ENCODE measurements at regions not wholly inside any gene's neighbourhood (a gene's known extent, or its start where the extent isn't known, plus 50 kb on each side); places are given as distances from the start of the nearest gene placed in this dataset.

GRCh38 chr3:99499235-99500158 lies 138.9 kb upstream of the COL8A1 start:
- peak; percentile 70 for DNase-seq

- DNase-seq = peak; percentile 57
These were observed 139.7 kb upstream of the COL8A1 start for GRCh38 chr3:99498550-99499234.

DNA sequence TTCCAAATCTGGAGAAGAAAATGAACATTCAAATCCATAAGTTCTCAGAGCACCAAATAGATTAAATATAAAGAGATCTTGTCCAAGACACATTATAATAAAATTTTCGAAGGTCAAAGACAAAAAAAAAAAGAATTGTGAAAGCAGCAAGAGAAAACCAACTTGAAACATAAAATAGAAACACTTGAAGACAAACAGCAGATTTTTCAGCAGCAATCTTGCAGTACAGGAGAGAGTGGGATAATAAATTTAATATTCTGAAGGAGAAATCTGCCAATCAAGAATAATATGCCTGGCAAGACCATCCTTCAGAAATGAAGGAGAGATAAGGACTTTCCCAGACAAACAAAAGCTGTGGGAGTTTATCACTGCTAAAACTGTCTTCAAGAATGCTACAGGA lies 150.5 kb upstream of the COL8A1 start:
- no peak for DNase-seq

DNA sequence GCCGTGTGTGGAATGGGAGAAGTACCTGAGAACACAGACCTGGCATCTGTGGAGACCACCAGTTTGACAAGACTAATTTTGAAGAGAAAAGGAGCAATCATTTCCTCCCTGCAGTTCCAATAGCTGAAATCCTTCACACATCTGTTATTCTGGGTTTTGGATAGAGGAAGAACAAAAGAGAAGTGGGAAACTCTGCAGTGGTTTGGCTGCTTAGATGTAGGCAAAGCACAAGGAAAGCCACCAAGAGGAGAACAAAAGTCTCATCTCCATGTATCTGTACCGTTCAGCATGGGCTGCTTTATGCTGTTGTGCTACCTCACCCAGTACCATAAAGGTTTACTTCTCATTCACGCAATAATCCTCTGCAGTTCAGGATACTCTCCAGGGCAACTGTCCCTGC lies 153.1 kb upstream of the COL8A1 start:
- DNase-seq = no peak

DNA sequence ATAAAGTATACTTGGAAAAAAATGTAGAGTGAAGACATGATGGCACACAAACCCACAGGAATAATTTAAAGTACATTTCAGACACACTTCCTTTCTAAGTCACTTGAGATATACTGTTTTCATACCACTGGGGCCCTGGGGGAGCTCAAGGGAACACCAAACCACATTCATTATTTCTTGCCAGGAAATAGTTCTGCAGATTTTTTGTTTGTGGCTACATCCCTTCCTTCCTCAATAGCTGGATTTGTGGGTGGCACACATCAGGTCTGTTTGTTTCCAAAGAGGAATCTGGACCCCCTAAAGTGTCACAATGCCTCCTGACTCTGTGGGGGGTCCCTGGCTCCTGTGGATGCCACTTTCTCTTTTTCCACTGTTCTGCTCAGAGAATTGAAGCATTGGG lies 153.5 kb upstream of the COL8A1 start:
- peak; percentile 88 for DNase-seq

DNA sequence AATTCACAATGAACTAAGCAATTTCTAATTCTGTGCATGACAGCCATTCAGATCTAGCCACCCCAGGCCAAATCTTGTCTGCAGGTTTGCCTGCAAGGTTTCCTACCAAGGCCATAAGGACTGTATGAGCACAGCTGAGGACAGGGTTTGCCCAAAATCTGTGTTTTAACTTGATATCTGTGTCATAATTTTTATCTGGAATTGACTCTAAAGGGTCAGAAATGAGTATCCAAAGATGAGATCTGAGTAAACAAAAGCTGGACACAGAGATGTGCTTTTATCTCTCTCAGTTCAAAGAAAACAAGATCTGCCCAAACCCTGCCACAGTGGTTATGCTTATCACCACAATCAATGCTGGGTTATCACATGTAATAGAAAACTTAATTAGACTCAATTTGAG lies 154.6 kb upstream of the COL8A1 start:
- no peak for DNase-seq

DNA sequence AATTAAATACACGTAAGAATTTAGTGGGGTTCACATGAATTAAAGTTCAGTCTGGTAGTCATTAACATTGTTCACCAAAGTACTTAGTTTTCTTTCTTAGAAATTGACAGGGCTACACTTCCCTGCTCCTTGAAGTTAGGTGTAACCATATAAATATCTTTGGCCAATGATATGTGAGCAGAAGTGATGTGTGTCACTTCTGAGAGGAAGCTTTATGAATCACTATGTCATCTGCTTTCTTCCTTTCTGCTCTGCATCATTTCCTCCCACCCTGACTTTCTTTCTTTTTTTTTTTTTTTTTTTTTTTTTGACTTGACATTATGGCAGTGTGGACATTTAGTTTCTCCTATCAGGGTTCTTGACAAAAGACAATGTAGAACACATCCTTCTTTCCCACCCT lies 156.2 kb upstream of the COL8A1 start:
- no peak for DNase-seq

DNA sequence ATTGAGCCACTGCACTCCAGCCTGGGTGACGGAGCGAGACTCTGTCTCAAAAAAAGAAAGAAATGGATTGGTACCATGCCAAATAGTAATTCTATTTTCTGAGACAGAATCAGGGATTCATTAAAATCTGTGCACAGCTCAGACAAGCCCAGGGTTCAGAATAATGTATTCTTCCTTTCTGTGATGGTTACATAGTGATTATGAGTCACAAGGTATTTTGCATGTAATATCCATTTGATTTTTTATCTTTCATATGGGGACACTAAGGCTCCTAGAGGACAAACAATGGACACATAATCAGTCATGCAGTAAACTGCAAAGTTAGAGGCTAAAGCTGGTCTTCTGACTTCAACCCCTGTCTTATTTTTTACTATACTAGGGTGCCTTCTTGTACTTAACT lies 156.8 kb upstream of the COL8A1 start:
- DNase-seq = no peak

DNA sequence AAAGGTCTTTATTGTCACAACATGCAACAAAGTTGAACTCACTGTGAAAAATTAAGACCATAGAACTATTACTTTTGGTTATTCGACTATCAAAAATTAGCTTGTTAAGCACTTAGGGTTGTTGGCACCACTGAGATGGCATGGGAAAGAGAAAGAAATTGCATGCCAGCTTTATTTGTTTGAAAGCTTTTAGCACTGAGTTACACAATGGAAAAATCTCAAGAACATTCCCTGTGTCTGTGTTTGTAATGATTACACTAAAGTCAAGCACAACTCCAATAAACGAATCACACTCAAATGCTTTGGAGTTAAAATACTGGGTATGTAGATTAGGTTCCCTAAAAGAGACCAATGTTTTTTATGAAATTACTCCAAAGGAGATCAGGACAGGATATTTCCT lies 158.6 kb upstream of the COL8A1 start:
- DNase-seq = no peak

DNA sequence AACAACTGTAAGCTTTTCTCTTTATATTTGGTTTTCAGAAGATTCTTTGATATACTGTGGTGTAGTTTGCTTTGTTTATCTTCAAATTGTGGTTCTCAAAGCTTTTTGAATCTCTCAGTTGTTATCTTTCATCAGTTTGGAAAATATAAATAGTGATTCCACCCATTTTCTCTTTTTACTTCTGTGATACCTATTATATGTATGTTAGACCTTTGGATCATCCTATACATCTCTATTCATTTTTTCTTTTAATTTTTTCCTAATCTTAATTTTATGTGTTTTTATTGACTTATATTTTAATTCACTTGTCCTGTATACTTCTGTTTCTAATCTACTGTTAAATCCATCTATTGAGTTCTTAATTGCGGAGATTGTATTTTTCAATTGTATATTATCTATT lies 160.7 kb upstream of the COL8A1 start:
- DNase-seq = no peak

- peak; percentile 56 for DNase-seq
These were observed 163.2 kb upstream of the COL8A1 start for GRCh38 chr3:99475229-99475628.

- no peak for DNase-seq
These were observed 163.6 kb upstream of the COL8A1 start for GRCh38 chr3:99474776-99475175.

DNA sequence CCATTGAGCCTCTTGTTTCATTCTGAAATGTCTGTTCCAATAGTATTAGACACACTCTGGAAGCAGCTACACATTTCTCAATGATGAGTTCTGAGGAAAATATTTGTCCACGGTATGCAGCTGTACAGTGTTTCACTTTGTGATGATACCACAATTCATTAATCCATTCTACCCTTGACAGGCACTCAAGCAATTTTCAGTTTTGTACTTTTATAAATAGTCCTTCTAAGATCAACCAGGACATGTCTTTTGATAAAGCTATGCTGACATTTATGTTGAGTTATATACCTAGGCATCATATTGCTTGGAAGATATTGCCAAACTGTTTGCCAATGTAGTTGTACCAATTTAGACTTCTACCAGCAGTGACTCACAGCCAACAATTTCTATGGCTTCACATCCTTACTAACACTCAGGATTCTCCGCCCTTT lies 165.1 kb upstream of the COL8A1 start:
- DNase-seq = peak; percentile 89

- DNase-seq = peak; percentile 24
These were observed 166.0 kb upstream of the COL8A1 start for GRCh38 chr3:99472385-99472784.

GRCh38 chr3:99471353-99472323 lies 166.8 kb upstream of the COL8A1 start:
- DNase-seq = no peak

DNA sequence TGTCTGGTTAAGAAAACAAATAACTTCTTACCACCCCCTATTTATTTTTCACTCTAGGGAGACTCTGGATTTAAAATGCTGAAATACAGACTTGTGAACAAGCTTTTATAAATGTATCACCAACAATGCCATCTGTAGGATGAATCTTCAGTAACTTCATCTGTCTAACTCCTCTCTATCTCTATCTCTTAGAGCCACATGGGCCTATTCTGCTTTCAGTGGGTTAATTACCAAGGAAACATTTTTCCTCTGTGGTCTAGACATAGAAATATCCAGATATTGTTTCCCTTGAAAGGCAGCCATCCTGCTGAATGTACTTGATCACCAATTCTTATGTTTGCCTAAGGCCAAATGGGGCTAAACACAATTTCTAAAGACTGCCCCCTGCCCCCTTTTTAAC lies 167.6 kb upstream of the COL8A1 start:
- peak; percentile 19 for DNase-seq

DNA sequence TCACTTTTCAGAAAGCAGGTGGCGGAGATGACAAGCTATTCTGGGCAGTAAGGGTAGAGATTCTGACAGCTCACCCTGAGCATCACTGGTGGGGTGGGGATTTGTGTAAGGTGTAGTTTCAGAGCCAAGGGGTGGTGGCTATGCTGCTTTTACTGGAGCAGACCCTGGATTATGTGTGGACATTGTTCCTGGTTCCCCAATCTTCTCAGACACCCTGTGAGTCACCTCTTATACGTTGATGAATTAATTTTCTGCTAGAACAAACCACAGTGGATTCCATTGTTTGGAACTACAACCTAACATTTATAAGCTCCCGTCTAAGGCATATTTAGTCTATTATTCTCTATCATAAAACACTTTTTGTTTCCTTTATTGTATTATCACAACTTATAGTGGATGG lies 169.5 kb upstream of the COL8A1 start:
- peak; percentile 26 for DNase-seq

- no peak for DNase-seq
These were observed 171.0 kb upstream of the COL8A1 start for GRCh38 chr3:99467420-99467819.

DNA sequence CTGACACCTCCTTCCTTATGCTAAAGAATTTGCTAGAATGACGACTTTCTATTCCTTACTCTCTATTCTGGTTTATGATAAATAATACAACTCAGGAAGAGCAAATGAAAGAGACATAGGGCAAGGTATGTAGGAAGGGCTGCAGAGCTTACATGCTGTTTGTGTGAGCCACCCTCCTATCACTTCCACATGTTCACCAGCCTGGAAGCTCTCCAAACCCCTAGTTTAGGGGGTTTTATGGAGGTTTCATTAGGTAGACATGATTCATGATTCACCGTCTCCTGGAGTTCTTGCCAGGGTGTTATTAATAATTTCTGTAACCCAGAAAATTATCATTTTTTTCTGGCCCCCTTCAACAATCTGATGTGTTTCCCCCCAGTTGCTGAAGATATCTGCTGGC lies 172.1 kb upstream of the COL8A1 start:
- DNase-seq = peak; percentile 62

DNA sequence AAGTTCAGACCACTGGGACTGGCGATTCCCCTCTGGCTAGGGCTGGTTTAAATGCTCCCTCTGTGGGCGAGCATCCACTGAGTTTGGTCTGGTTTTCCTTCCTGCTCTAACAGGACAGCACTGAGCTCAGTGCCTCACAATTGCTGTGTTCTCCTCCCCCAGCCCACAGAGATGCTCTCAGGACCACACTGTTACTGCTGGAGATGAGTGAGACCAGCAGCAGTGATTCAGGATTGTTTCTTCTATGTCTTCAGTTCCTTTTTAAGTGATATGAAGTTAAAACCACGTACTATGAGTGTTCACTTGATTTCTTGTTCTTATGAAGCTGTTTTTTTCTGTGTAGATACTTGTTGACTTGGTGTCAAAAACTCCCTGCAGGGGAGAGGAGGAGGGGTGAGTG lies 180.4 kb upstream of the COL8A1 start:
- DNase-seq = no peak

GRCh38 chr3:99442599-99442998 lies 195.8 kb upstream of the COL8A1 start:
- DNase-seq = no peak

GRCh38 chr3:99439892-99440291 lies 198.5 kb upstream of the COL8A1 start:
- DNase-seq = no peak

DNA sequence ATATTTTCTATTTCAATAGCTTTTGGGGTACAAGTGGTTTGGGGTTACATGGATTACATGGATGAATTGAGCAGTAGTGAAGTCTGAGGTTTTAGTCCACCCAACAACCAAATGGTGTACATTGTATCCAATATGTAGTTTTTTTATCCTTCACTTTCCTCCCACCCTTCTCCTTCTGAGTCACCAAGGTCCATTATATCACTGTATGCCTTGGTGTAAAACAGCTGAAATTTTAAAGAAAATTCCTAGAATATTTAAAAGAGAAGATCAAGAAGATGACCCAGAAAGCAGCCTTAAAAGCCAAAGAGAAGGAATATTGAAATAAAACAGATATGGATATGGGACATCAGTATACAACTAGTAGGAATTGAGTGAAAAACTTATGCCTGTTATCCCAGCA lies 204.2 kb upstream of the COL8A1 start:
- DNase-seq = peak; percentile 28
